HEK293 (cell line): ENCODE measurements at regions not wholly inside any gene's neighbourhood (a gene's known extent, or its start where the extent isn't known, plus 50 kb on each side); places are given as distances from the start of the nearest gene placed in this dataset.

ENCODE experiments used
- CTCF ChIP-seq: fragments of 450-650 bp; formaldehyde crosslinking; IDR thresholded peaks from 2 replicates; pipeline ENCODE4 v1.5.1; 2016; ENCODE audit warnings: missing biosample characterization, missing genetic modification characterization
- RBAK ChIP-seq: fragments of 450-650 bp; formaldehyde crosslinking; IDR thresholded peaks from 2 replicates; pipeline ENCODE4 v1.5.1; 2016; ENCODE audit warnings: missing biosample characterization, missing genetic modification characterization
- YY1 ChIP-seq: fragments of 450-650 bp; formaldehyde crosslinking; IDR thresholded peaks from 2 replicates; pipeline ENCODE4 v1.5.1; 2018; ENCODE audit warnings: missing biosample characterization, missing genetic modification characterization
- ZFP41 ChIP-seq: fragments of 450-650 bp; formaldehyde crosslinking; IDR thresholded peaks from 2 replicates; pipeline ENCODE4 v1.5.1; 2016; ENCODE audit warnings: missing biosample characterization, missing genetic modification characterization, borderline replicate concordance
- ZNF140 ChIP-seq: fragments of 450-650 bp; formaldehyde crosslinking; IDR thresholded peaks from 2 replicates; pipeline ENCODE4 v1.5.1; 2016; ENCODE audit warnings: missing biosample characterization, missing genetic modification characterization
- ZNF274 ChIP-seq, 2 experiments: fragments of 200-500 bp in 1 of 2; fragments of 450-650 bp in 1 of 2; sonication (Bioruptor generic) in 1 of 2; formaldehyde crosslinking in 1 of 2; IDR thresholded peaks; 2 replicates each; pipeline versions ENCODE4 v1.5.1 to v1.6.1; 2014 to 2016; ENCODE audit warnings: borderline replicate concordance in 1 of 2, inconsistent platforms in 1 of 2, low read length in 1 of 2, missing biosample characterization in 1 of 2, missing genetic modification characterization in 1 of 2
- ZNF610 ChIP-seq: fragments of 450-650 bp; formaldehyde crosslinking; IDR thresholded peaks from 2 replicates; pipeline ENCODE4 v1.5.1; 2016; ENCODE audit warnings: missing biosample characterization, missing genetic modification characterization, borderline replicate concordance
- ZNF654 ChIP-seq: fragments of 450-650 bp; formaldehyde crosslinking; IDR thresholded peaks from 2 replicates; pipeline ENCODE4 v1.5.1; 2016; ENCODE audit warnings: low read depth, missing biosample characterization, missing genetic modification characterization
- ZNF660 ChIP-seq: fragments of 450-650 bp; IDR thresholded peaks from 2 replicates; pipeline ENCODE4 v1.5.1; 2018; ENCODE audit warnings: missing biosample characterization, mild to moderate bottlenecking, missing genetic modification characterization

DNA sequence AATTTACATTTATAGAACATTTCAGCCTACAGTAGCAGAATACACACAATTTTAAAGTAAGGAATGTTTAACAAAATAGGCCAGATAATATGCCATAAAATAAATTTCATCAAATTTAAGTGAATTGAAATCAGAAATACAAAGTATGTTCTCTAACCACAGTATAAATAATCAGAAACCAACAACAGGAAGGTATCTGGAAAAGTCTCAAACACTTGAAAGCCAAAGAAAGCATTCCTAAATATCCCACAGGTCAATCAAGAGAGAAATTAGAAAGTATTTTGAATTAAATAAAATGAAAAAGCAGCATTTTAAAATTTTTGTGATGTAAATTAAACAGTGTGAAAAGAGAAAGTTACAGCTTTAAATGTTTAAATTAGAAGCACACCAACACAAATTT is 899.2 kb downstream of the PDHA2 start:
- TF ChIP-seq ZNF660 (tag by site-specific recombination) (no peak), ZNF610 (tag by site-specific recombination) (no peak), ZNF654 (tag by site-specific recombination) (no peak), YY1 (tag by site-specific recombination) (no peak), CTCF (no peak), ZNF274 (IDR thresholded peaks at IDR 0.05; ENCODE audit: low read length) (no peak), ZNF274 (tag by site-specific recombination; IDR thresholded peaks at IDR 0.05; ENCODE audit: borderline replicate concordance) (no peak), RBAK (tag by site-specific recombination) (no peak), ZNF140 (tag by site-specific recombination) (no peak), ZFP41 (tag by site-specific recombination) (no peak)
